ENCODE measurements at regions not wholly inside any gene's neighbourhood (a gene's known extent, or its start where the extent isn't known, plus 50 kb on each side); places are given as distances from the start of the nearest gene placed in this dataset.

DNA sequence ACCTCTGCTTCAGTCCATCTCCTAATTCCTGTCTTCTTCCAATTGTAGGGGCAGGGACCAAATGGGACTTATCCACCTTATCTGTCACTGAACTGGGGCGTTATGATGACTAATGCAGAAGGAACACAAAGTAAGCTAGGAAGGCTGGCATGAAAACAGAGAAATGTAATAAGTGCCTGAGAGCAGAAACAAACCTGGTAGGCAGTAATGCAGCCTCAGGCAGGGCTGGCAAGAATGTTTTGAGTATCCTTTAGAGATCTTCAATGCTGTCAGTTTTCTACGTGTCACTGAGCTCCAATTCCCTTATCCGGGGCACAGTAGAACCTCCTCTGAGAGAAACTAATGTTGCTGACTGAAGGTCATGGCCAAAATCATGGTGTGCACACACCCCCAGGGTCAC, 246.2 kb upstream of the TBL1XR1 start:
- 16% methylated on average over 3 of the region's 3 CpGs for WGBS (ENCODE audit: insufficient coverage, low coverage, low lambda C conversion rate, missing lambda C conversion rate)
- DNase-seq (no peak), ATAC-seq (peak in 3 of 4 donors; percentile 20 to 91 (median 26))
- no peaks in the 10 kb centered on the region for H3K9me3 ChIP-seq
- no peaks in the 10 kb centered on the region for H3K36me3 ChIP-seq
- no peak overlapping the region for H3K27ac ChIP-seq
- no peaks in the 10 kb centered on the region for H3K4me1 ChIP-seq
- H3K4me3 ChIP-seq = no peak overlapping the region
- intact Hi-C loops (cut with DNase I) = no loop called here
- TF ChIP-seq POLR2A (IDR thresholded peaks at IDR 0.05) = no peak
- TF ChIP-seq, protein P1, sequence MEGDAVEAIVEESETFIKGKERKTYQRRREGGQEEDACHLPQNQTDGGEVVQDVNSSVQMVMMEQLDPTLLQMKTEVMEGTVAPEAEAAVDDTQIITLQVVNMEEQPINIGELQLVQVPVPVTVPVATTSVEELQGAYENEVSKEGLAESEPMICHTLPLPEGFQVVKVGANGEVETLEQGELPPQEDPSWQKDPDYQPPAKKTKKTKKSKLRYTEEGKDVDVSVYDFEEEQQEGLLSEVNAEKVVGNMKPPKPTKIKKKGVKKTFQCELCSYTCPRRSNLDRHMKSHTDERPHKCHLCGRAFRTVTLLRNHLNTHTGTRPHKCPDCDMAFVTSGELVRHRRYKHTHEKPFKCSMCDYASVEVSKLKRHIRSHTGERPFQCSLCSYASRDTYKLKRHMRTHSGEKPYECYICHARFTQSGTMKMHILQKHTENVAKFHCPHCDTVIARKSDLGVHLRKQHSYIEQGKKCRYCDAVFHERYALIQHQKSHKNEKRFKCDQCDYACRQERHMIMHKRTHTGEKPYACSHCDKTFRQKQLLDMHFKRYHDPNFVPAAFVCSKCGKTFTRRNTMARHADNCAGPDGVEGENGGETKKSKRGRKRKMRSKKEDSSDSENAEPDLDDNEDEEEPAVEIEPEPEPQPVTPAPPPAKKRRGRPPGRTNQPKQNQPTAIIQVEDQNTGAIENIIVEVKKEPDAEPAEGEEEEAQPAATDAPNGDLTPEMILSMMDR (IDR thresholded peaks at IDR 0.05) = no peak
- H3K27me3 ChIP-seq = no peaks in the 10 kb centered on the region

DNA sequence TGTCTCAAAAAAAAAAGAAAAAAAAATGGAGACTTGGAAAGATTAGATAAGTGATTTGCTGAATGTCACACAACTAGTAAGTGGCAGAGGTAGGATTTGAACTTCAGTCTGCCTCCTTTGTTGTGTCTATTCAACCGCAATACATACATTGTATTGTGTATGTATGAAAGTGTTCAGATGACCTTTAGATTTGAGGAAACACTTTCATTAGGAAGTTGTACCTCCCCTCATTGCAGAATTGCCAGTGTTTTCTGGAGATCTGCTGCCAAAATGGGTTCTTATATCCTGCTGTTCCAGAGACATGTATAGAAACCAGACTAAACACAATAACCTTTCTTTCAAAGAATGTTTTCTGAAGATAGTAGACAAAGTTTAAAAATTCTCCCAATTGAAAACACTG, 247.4 kb upstream of the TBL1XR1 start:
- H3K27ac ChIP-seq = no peak overlapping the region
- ATAC-seq = no peak

DNA sequence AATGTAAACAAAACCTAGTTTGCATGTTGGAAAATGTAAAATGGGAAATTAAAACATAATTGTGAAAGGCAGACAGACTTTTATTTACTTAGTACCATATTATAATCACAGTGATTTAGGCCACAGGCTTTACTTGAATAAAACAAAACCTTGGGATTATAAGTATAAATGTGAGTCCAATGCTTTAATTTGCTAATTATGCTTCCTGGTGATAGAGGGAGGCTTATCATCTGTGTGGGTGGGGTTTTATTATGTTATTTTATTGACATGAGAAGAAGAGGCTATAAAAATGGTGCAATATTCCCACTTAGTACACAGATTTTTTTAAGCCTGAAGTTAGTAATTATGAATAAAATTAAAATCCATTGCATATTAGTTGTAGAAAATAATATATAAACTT, 248.3 kb upstream of the TBL1XR1 start:
- ATAC-seq (no peak), DNase-seq (no peak)
- intact Hi-C loops (cut with DNase I) = no loop called here
- H3K27me3 ChIP-seq = no peaks in the 10 kb centered on the region
- no peak overlapping the region for H3K27ac ChIP-seq
- no peaks in the 10 kb centered on the region for H3K36me3 ChIP-seq
- peaks cover 0 to 13% (median 1%) of the 10 kb centered on the region in 4 donors for H3K4me1 ChIP-seq
- H3K9me3 ChIP-seq = no peaks in the 10 kb centered on the region
- no peak overlapping the region for H3K4me3 ChIP-seq
- TF ChIP-seq, protein P1 (IDR thresholded peaks at IDR 0.05) = no peak

More for the DNA sequence above, 247.4 kb upstream of the TBL1XR1 start:
- no peak for DNase-seq
- intact Hi-C loops (cut with DNase I) = no loop called here
- peaks cover 0 to 7% (median 1%) of the 10 kb centered on the region in 4 donors for H3K4me1 ChIP-seq
- TF ChIP-seq, protein P1 (IDR thresholded peaks at IDR 0.05) = no peak
- no peak for TF ChIP-seq POLR2A (IDR thresholded peaks at IDR 0.05)
- 67% methylated on average over 1 of the region's 1 CpG for WGBS (ENCODE audit: insufficient coverage, low coverage, low lambda C conversion rate, missing lambda C conversion rate)
- H3K9me3 ChIP-seq = no peaks in the 10 kb centered on the region
- H3K4me3 ChIP-seq = no peak overlapping the region
- H3K36me3 ChIP-seq = no peaks in the 10 kb centered on the region
- no peaks in the 10 kb centered on the region for H3K27me3 ChIP-seq

DNA sequence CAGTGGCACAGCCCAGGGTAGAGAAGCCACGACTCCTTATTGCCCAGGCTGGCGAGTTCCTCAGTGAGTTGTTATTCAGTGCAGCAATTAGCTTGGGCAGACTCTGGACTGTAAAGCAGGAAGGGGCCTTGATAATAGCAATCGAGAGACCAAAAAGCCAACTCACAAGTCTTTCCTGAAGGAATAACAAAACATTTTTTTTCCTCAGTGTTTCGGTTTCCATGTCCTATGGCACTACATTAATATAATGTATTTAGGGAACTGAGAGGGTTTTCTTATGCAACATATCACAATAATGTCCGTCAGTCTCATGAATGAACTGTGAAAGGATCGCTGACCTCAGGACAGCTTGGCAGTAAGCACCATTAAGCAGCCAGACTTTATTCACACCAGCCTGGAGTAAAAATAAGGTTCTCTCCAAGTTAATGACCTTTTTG, 248.9 kb upstream of the TBL1XR1 start:
- TF ChIP-seq, protein P1 (IDR thresholded peaks at IDR 0.05) = no peak
- TF ChIP-seq POLR2A (IDR thresholded peaks at IDR 0.05) = no peak
- Histone ChIP-seq H3K4me1 (peaks cover 0 to 13% (median 1%) of the 10 kb centered on the region in 4 donors), H3K27me3 (no peaks in the 10 kb centered on the region), H3K9me3 (no peaks in the 10 kb centered on the region), H3K36me3 (no peaks in the 10 kb centered on the region), H3K27ac (no peak overlapping the region), H3K4me3 (no peak overlapping the region)
- no peak for DNase-seq
- 52% methylated on average over 6 of the region's 6 CpGs for WGBS (ENCODE audit: insufficient coverage, low coverage, low lambda C conversion rate, missing lambda C conversion rate)
- ATAC-seq = peak; percentile 13 to 59 (median 34)
- intact Hi-C loops (cut with DNase I) = no loop called here

DNA sequence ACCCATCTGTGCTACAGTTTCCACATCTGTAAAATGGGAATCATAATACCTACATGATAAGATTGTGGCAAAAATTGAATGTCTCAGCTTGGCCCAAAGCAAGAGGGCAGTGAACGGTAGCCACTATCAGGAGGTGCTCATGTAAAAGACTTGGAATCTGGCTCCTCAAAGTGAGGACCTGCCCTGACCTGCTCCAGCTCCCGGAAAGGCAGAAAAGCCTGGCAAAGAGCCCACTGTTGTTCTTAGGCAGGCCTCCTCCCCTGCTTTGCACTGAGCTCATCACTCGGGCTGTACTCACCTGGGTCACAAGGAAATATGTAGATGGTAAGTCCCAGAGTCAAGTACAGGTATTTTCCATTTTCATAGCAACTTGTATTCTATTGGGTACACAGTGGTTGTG, 250.7 kb upstream of the TBL1XR1 start:
- Histone ChIP-seq H3K4me1 (peaks cover 0 to 13% (median 1%) of the 10 kb centered on the region in 4 donors), H3K9me3 (no peaks in the 10 kb centered on the region), H3K36me3 (no peaks in the 10 kb centered on the region), H3K27ac (no peak overlapping the region), H3K4me3 (no peak overlapping the region), H3K27me3 (no peaks in the 10 kb centered on the region)
- 60% methylated on average over 1 of the region's 3 CpGs for WGBS (ENCODE audit: insufficient coverage, low coverage, low lambda C conversion rate, missing lambda C conversion rate)
- TF ChIP-seq, protein P1 (IDR thresholded peaks at IDR 0.05) = no peak
- no peak for TF ChIP-seq POLR2A (IDR thresholded peaks at IDR 0.05)
- no peak for DNase-seq
- intact Hi-C loops (cut with DNase I) = no loop called here
- no peak for ATAC-seq
